Natural killer cell (primary cell): ENCODE measurements at regions not wholly inside any gene's neighbourhood (a gene's known extent, or its start where the extent isn't known, plus 50 kb on each side); places are given as distances from the start of the nearest gene placed in this dataset.

Experiments used
- ATAC-seq, 3 donors: fragments of 150-1000 bp in 2 of 3; fragments of 200-7000 bp in 1 of 3; cut with Tn5 transposase; 1 replicate in 1 of 3; 2 replicates in 2 of 3; pipeline ENCODE4 v1.10.0; 2021; ENCODE audit warnings: mild to moderate bottlenecking in 2 of 3, moderate library complexity in 2 of 3
- DNase-seq, 2 donors: peaks; one replicate each; pipeline versions ENCODE4 v3.0.0 to v3.0.0-alpha.2; 2013 to 2021; ENCODE audit warnings: mixed read lengths in 1 of 2
- H3K27ac ChIP-seq: one replicate; pipeline ENCODE4 v1.5.1; 2013; ENCODE audit warnings: mild to moderate bottlenecking, low read length
- H3K27me3 ChIP-seq: one replicate; pipeline ENCODE4 v1.6.1; 2013; ENCODE audit warnings: low read length; ENCODE audit not compliant: control insufficient read depth, insufficient read depth
- H3K36me3 ChIP-seq: one replicate; pipeline ENCODE4 v1.6.1; 2013; ENCODE audit warnings: low read length; ENCODE audit not compliant: control insufficient read depth, insufficient read depth
- H3K4me1 ChIP-seq: one replicate; pipeline ENCODE4 v1.6.1; 2013; ENCODE audit warnings: low read length; ENCODE audit not compliant: control insufficient read depth, insufficient read depth
- H3K4me3 ChIP-seq: one replicate; pipeline ENCODE4 v1.5.1; 2013; ENCODE audit warnings: low read length
- H3K9me3 ChIP-seq: one replicate; pipeline ENCODE4 v1.6.1; 2013; ENCODE audit warnings: low read length; ENCODE audit not compliant: control insufficient read depth, insufficient read depth
- H3K27ac Mint-ChIP-seq, 2 donors: one replicate each; pipeline ENCODE4 v1.8.0; 2022; ENCODE audit warnings: mild to moderate bottlenecking in 2 of 2, mixed read lengths in 2 of 2, moderate library complexity in 1 of 2
- H3K27me3 Mint-ChIP-seq, 2 donors: one replicate each; pipeline ENCODE4 v1.8.0; 2022; ENCODE audit warnings: low read depth in 2 of 2, mixed read lengths in 2 of 2
- H3K36me3 Mint-ChIP-seq: one replicate; pipeline ENCODE4 v1.8.0; 2022; ENCODE audit warnings: mixed read lengths
- H3K4me1 Mint-ChIP-seq, 2 donors: one replicate each; pipeline ENCODE4 v1.8.0; 2022; ENCODE audit warnings: mixed read lengths in 2 of 2
- H3K4me3 Mint-ChIP-seq: one replicate; pipeline ENCODE4 v1.8.0; 2022; ENCODE audit warnings: mild to moderate bottlenecking, moderate library complexity, mixed read lengths
- H3K9me3 Mint-ChIP-seq, 2 donors: one replicate each; pipeline ENCODE4 v1.8.0; 2022; ENCODE audit warnings: mixed read lengths in 2 of 2
- CTCF ChIP-seq: fragments of 200-600 bp; IDR thresholded peaks from one replicate; pipeline ENCODE4 v1.8.0; 2022; ENCODE audit warnings: antibody characterized with exemption
- WGBS: methylation state at CpG from one replicate; pipeline ENCODE4 v1.1.7; 2013; ENCODE audit warnings: missing lambda C conversion rate; ENCODE audit not compliant: insufficient coverage; 5-methylcytosine and 5-hydroxymethylcytosine counted together
- intact Hi-C: fragments of 100-400 bp; cut with micrococcal nuclease; formaldehyde crosslinking; loops from one replicate; pipeline ENCODE4 v1.14.2; 2022

- H3K4me1 ChIP-seq = no peaks in the 10 kb centered on the region
- Mint-ChIP-seq H3K27ac (no peak overlapping the region), H3K9me3 (peaks cover 15 to 24% of the 10 kb centered on the region in 2 donors), H3K4me1 (no peaks in the 10 kb centered on the region), H3K36me3 (no peaks in the 10 kb centered on the region), H3K4me3 (no peak overlapping the region), H3K27me3 (no peaks in the 10 kb centered on the region)
- no peaks in the 10 kb centered on the region for H3K36me3 ChIP-seq
- no peak for TF ChIP-seq CTCF
- no peak overlapping the region for H3K4me3 ChIP-seq
- no peak overlapping the region for H3K27ac ChIP-seq
- intact Hi-C loops = no loop called here
- no peaks in the 10 kb centered on the region for H3K27me3 ChIP-seq
- H3K9me3 ChIP-seq = no peaks in the 10 kb centered on the region
- DNase-seq = no peak
- no peak for ATAC-seq
These were observed 213.3 kb downstream of the GABRG1 start for GRCh38 chr4:45910511-45910910.

- Histone ChIP-seq H3K4me1 (no peaks in the 10 kb centered on the region), H3K27ac (no peak overlapping the region), H3K27me3 (no peaks in the 10 kb centered on the region), H3K36me3 (no peaks in the 10 kb centered on the region), H3K9me3 (peaks cover 3% of the 10 kb centered on the region), H3K4me3 (no peak overlapping the region)
- Mint-ChIP-seq H3K36me3 (no peaks in the 10 kb centered on the region), H3K27me3 (no peaks in the 10 kb centered on the region), H3K4me3 (no peak overlapping the region), H3K4me1 (no peaks in the 10 kb centered on the region), H3K9me3 (peaks cover 0 to 4% of the 10 kb centered on the region in 2 donors), H3K27ac (no peak overlapping the region)
- WGBS = 6% methylated on average over 1 of the region's 4 CpGs
- no peak for TF ChIP-seq CTCF
- intact Hi-C loops = no loop called here
- no peak for ATAC-seq
- no peak for DNase-seq
These were observed 225.8 kb downstream of the GABRG1 start for GRCh38 chr4:45897946-45898585.

GRCh38 chr4:45883421-45883820, 240.4 kb downstream of the GABRG1 start:
- Mint-ChIP-seq H3K36me3 (peaks cover 23% of the 10 kb centered on the region), H3K4me3 (no peak overlapping the region), H3K4me1 (no peaks in the 10 kb centered on the region), H3K9me3 (peaks cover 14 to 25% of the 10 kb centered on the region in 2 donors), H3K27me3 (no peaks in the 10 kb centered on the region), H3K27ac (no peak overlapping the region)
- ATAC-seq (no peak), DNase-seq (no peak)
- Histone ChIP-seq H3K4me3 (no peak overlapping the region), H3K27me3 (no peaks in the 10 kb centered on the region), H3K9me3 (no peaks in the 10 kb centered on the region), H3K36me3 (no peaks in the 10 kb centered on the region), H3K4me1 (no peaks in the 10 kb centered on the region), H3K27ac (no peak overlapping the region)
- TF ChIP-seq CTCF = no peak
- intact Hi-C loops = no loop called here
- no CpG with 5 or more reads among the region's 1 CpG for WGBS

GRCh38 chr4:45876235-45876890, 247.5 kb downstream of the GABRG1 start:
- Mint-ChIP-seq H3K27me3 (no peaks in the 10 kb centered on the region), H3K27ac (no peak overlapping the region), H3K9me3 (peaks cover 8 to 12% of the 10 kb centered on the region in 2 donors), H3K4me3 (no peak overlapping the region), H3K4me1 (no peaks in the 10 kb centered on the region), H3K36me3 (peaks cover 7% of the 10 kb centered on the region)
- no peak for TF ChIP-seq CTCF
- no peaks in the 10 kb centered on the region for H3K36me3 ChIP-seq
- no peaks in the 10 kb centered on the region for H3K27me3 ChIP-seq
- no peak overlapping the region for H3K4me3 ChIP-seq
- H3K27ac ChIP-seq = no peak overlapping the region
- intact Hi-C loops = no loop called here
- no peaks in the 10 kb centered on the region for H3K9me3 ChIP-seq
- 83% methylated on average over 1 of the region's 2 CpGs for WGBS
- ATAC-seq (no peak), DNase-seq (no peak)
- H3K4me1 ChIP-seq = no peaks in the 10 kb centered on the region
